ENCODE measurements at regions not wholly inside any gene's neighbourhood (a gene's known extent, or its start where the extent isn't known, plus 50 kb on each side); places are given as distances from the start of the nearest gene placed in this dataset.

DNA sequence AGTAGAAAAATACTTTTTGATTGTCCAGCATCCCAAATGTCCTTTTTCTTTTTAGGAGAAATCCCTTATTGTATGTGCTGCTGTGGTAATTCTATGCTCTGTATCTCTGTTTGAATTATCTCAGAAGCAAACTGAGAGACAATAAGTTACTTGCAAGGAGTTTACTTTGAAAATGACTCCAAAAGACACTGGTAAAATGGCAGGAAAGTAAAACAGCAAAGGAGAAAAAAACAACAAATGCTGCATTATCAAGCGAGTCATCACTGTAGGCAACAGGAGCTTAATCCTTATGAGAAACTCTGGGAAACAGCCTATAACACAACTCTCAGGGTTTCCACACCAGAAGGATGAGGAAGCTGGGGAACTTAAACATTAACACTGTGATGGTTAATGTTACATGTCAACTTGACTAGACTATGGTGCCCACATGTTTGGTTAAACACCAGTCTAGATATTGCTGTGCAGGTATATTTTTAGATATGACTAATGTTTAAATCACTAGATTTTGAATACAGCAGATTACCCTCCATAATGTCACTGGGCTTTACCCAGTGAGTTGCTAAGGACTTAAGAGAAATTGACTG lies 92.6 kb upstream of the GAS1 start:
- no peak for TF ChIP-seq FOS (IDR thresholded peaks at IDR 0.05; ENCODE audit: borderline replicate concordance, insufficient read depth, low read length)
- TF ChIP-seq POLR2A (IDR thresholded peaks at IDR 0.05; ENCODE audit: low read depth, low read length) = no peak
- TF ChIP-seq, protein P1, sequence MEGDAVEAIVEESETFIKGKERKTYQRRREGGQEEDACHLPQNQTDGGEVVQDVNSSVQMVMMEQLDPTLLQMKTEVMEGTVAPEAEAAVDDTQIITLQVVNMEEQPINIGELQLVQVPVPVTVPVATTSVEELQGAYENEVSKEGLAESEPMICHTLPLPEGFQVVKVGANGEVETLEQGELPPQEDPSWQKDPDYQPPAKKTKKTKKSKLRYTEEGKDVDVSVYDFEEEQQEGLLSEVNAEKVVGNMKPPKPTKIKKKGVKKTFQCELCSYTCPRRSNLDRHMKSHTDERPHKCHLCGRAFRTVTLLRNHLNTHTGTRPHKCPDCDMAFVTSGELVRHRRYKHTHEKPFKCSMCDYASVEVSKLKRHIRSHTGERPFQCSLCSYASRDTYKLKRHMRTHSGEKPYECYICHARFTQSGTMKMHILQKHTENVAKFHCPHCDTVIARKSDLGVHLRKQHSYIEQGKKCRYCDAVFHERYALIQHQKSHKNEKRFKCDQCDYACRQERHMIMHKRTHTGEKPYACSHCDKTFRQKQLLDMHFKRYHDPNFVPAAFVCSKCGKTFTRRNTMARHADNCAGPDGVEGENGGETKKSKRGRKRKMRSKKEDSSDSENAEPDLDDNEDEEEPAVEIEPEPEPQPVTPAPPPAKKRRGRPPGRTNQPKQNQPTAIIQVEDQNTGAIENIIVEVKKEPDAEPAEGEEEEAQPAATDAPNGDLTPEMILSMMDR (IDR thresholded peaks at IDR 0.05; ENCODE audit: extremely low read depth in 1 of 2, insufficient read depth in 1 of 2, low read depth in 1 of 2, low read length in 2 of 2) = no peak
- TF ChIP-seq POLR2AphosphoS5 (IDR thresholded peaks at IDR 0.05; ENCODE audit: insufficient read depth, low read depth, low read length) = no peak
- TF ChIP-seq MYC (IDR thresholded peaks at IDR 0.05; ENCODE audit: low read depth, low read length) = no peak
- no peak for TF ChIP-seq JUN (IDR thresholded peaks at IDR 0.05; ENCODE audit: borderline replicate concordance, insufficient read depth, insufficient read length, low read depth)
- TF ChIP-seq EZH2 (IDR thresholded peaks at IDR 0.05; ENCODE audit: borderline replicate concordance, low read depth, low read length, severe bottlenecking) = no peak
- TF ChIP-seq, protein P2, sequence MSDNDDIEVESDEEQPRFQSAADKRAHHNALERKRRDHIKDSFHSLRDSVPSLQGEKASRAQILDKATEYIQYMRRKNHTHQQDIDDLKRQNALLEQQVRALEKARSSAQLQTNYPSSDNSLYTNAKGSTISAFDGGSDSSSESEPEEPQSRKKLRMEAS (IDR thresholded peaks at IDR 0.05; ENCODE audit: insufficient read depth, insufficient read length) = no peak

All from endothelial cell of umbilical vein (primary cell).